IMR-90 (cell line): ENCODE measurements at regions not wholly inside any gene's neighbourhood (a gene's known extent, or its start where the extent isn't known, plus 50 kb on each side); places are given as distances from the start of the nearest gene placed in this dataset.

Source experiments
- ATAC-seq: fragments of 200-7000 bp; cut with Tn5 transposase; 2 replicates; pipeline ENCODE4 v1.9.1; 2020; ENCODE audit warnings: low read depth, mild to moderate bottlenecking, moderate library complexity
- BruUV-seq: library from RNA; stranded (reverse); fragments of 400-500 nt; replicated peaks from 2 replicates; lab custom pipeline; 2021; lab: Mats Ljungman, UMichigan
- CTCF ChIA-PET: fragments of 300-600 bp; formaldehyde crosslinking; extraction: SDS; loops from one replicate; lab custom pipeline; 2021; ENCODE audit warnings: antibody characterized with exemption; lab: Yijun Ruan, JAX
- POLR2A ChIA-PET: fragments of 300-600 bp; sonication (Branson Sonifier 250); formaldehyde crosslinking; loops from one replicate; lab custom pipeline; 2022; ENCODE audit warnings: antibody characterized with exemption; ENCODE audit not compliant: unreplicated experiment; lab: Charles Lee
- DNase-seq: peaks from one replicate; pipeline ENCODE4 v3.0.0; 2013
- H2AFZ ChIP-seq: replicated peaks from 2 replicates; pipeline ENCODE3; 2013; ENCODE audit warnings: low read length, mild to moderate bottlenecking; ENCODE audit not compliant: poor library complexity
- H2AK5ac ChIP-seq: 2 replicates; pipeline ENCODE4 v1.6.1; 2013; ENCODE audit warnings: low read depth, low read length, inconsistent platforms
- H2AK9ac ChIP-seq: replicated peaks from 2 replicates; pipeline ENCODE3; 2013; ENCODE audit warnings: mild to moderate bottlenecking, low read depth, low read length, moderate library complexity; ENCODE audit not compliant: poor library complexity
- H2BK120ac ChIP-seq: 2 replicates; pipeline ENCODE4 v1.6.1; 2013; ENCODE audit warnings: low read depth, low read length, inconsistent platforms
- H2BK15ac ChIP-seq: 3 replicates; pipeline ENCODE4 v1.6.1; 2013; ENCODE audit warnings: low read depth, low read length, inconsistent platforms
- H2BK20ac ChIP-seq: 2 replicates; pipeline ENCODE4 v1.6.1; 2013; ENCODE audit warnings: low read depth, mild to moderate bottlenecking, inconsistent platforms, low read length, moderate library complexity
- H2BK5ac ChIP-seq: 2 replicates; pipeline ENCODE4 v1.6.1; 2013; ENCODE audit warnings: mild to moderate bottlenecking, low read depth, low read length, inconsistent platforms; ENCODE audit not compliant: poor library complexity, severe bottlenecking
- H3K14ac ChIP-seq: replicated peaks from 2 replicates; pipeline ENCODE4 v1.6.1; 2013; ENCODE audit warnings: low read depth, low read length, inconsistent platforms
- H3K18ac ChIP-seq: 2 replicates; pipeline ENCODE4 v1.6.1; 2013; ENCODE audit warnings: low read depth, low read length, control low read depth
- H3K23ac ChIP-seq: 2 replicates; pipeline ENCODE4 v1.6.1; 2013; ENCODE audit warnings: low read depth, low read length, inconsistent platforms
- H3K27ac ChIP-seq: 2 replicates; pipeline ENCODE4 v1.5.1; 2013; ENCODE audit warnings: mild to moderate bottlenecking, control low read depth, low read length; ENCODE audit not compliant: insufficient read depth
- H3K27me3 ChIP-seq: 2 replicates; pipeline ENCODE4 v1.6.1; 2013; ENCODE audit warnings: low read length; ENCODE audit not compliant: control insufficient read depth, insufficient read depth
- H3K36me3 ChIP-seq: 2 replicates; pipeline ENCODE4 v1.6.1; 2013; ENCODE audit warnings: low read length, mixed read lengths; ENCODE audit not compliant: control insufficient read depth, insufficient read depth
- H3K4ac ChIP-seq: 2 replicates; pipeline ENCODE4 v1.6.1; 2013; ENCODE audit warnings: low read depth, low read length, inconsistent platforms
- H3K4me1 ChIP-seq: 2 replicates; pipeline ENCODE4 v1.6.1; 2013; ENCODE audit warnings: low read length, mixed read lengths; ENCODE audit not compliant: control insufficient read depth, insufficient read depth
- H3K4me2 ChIP-seq: 2 replicates; pipeline ENCODE4 v1.6.1; 2013; ENCODE audit warnings: low read depth, mild to moderate bottlenecking, control low read depth, low read length, moderate library complexity
- H3K4me3 ChIP-seq: 2 replicates; pipeline ENCODE4 v1.5.1; 2013; ENCODE audit warnings: low read depth, mild to moderate bottlenecking, control low read depth, low read length, moderate library complexity; ENCODE audit not compliant: insufficient read depth
- H3K56ac ChIP-seq: 2 replicates; pipeline ENCODE4 v1.6.1; 2013; ENCODE audit warnings: low read length, inconsistent platforms; ENCODE audit not compliant: insufficient read depth; ENCODE audit errors: extremely low read depth
- H3K79me1 ChIP-seq, 2 experiments: 2 replicates each; pipeline ENCODE4 v1.6.1; 2013; ENCODE audit warnings: low read length in 2 of 2, inconsistent platforms in 1 of 2, low read depth in 1 of 2
- H3K9ac ChIP-seq: 2 replicates; pipeline ENCODE4 v1.6.1; 2013; ENCODE audit warnings: low read depth, low read length, control low read depth
- H3K9me1 ChIP-seq: 2 replicates; pipeline ENCODE4 v1.6.1; 2013; ENCODE audit warnings: low read length, inconsistent platforms; ENCODE audit not compliant: insufficient read depth
- H3K9me3 ChIP-seq: 2 replicates; pipeline ENCODE4 v1.6.1; 2013; ENCODE audit warnings: low read length; ENCODE audit not compliant: control insufficient read depth, insufficient read depth
- H4K20me1 ChIP-seq: 2 replicates; pipeline ENCODE4 v1.6.1; 2013; ENCODE audit warnings: low read length, inconsistent platforms; ENCODE audit not compliant: insufficient read depth
- H4K5ac ChIP-seq: 2 replicates; pipeline ENCODE4 v1.6.1; 2013; ENCODE audit warnings: mild to moderate bottlenecking, low read depth, low read length, control low read depth
- H4K8ac ChIP-seq, 2 experiments: 2 replicates each; pipeline ENCODE4 v1.6.1; 2013; ENCODE audit warnings: low read depth in 2 of 2, low read length in 2 of 2, control low read depth in 1 of 2, inconsistent platforms in 1 of 2
- H4K91ac ChIP-seq: 2 replicates; pipeline ENCODE4 v1.6.1; 2013; ENCODE audit warnings: low read depth, low read length, inconsistent platforms; ENCODE audit not compliant: insufficient read depth
- MXI1 ChIP-seq: IDR thresholded peaks from 2 replicates; pipeline ENCODE4 v1.6.1; 2012; ENCODE audit warnings: low read depth, mild to moderate bottlenecking, low read length, moderate library complexity, borderline replicate concordance
- WGBS, 2 experiments: methylation state at CpG; one replicate each; pipeline versions ENCODE4 v1.1.5 to v1.1.7; 2013; ENCODE audit warnings: missing lambda C conversion rate in 2 of 2; ENCODE audit not compliant: insufficient read length in 1 of 2; ENCODE audit errors: extremely low coverage in 2 of 2; 5-methylcytosine and 5-hydroxymethylcytosine counted together
- dilution Hi-C: fragments of 300-500 bp; cut with HindIII; formaldehyde crosslinking; loops from one replicate; pipeline ENCODE4 v1.14.3; 2018; ENCODE audit warnings: low sequenced_read_pairs; ENCODE audit not compliant: unreplicated experiment
- in situ Hi-C: fragments of 300-500 bp; cut with MboI; formaldehyde crosslinking; loops from 3 replicates; pipeline ENCODE4 v1.14.3; 2019; ENCODE audit warnings: low sequenced_read_pairs, inconsistent platforms, mixed read lengths
- intact Hi-C: fragments of 100-400 bp; cut with micrococcal nuclease; formaldehyde crosslinking; loops from 2 replicates; pipeline ENCODE4 v1.10.0; 2022

DNA sequence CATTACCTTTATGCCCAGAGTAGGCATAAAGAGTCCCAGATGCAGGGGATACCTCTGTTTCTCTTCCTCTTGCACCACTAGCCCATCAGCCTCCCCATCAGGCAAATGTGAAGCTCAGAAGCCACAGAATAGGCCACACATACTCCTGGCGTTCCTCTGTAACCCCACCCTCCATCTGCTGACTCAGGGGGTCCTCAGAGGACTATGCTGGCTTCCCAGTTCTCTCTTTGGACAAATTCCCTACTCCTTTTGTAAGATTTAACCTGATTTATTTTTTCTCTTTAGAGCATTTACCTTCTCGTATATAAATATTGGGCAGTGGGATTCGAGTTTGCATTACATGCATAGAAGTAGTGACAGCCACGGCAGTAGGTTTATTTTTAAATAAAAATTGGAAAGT lies 262.3 kb upstream of the CADM1 start:
- intact Hi-C loops: no loop called here
- Histone ChIP-seq H3K36me3 (no peaks in the 10 kb centered on the region), H2BK5ac (no peak overlapping the region), H3K9me3 (no peaks in the 10 kb centered on the region), H2AFZ (no peak overlapping the region), H4K20me1 (no peaks in the 10 kb centered on the region), H3K4me2 (no peak overlapping the region), H3K9me1 (no peaks in the 10 kb centered on the region), H2BK120ac (peak overlapping the region; percentile 89), H3K79me1 (no peaks in the 10 kb centered on the region), H2AK5ac (no peak overlapping the region; the same call in 1 of the 2 replicates), H3K23ac (no peak overlapping the region), H2BK20ac (no peak overlapping the region; the same call in 1 of the 2 replicates), H3K27ac (no peak overlapping the region), H4K91ac (peak overlapping the region; percentile 81), H3K4me1 (no peaks in the 10 kb centered on the region), H3K4me3 (no peak overlapping the region), H4K8ac (peak overlapping the region; percentile 4 to 75; a peak in 2 of 4 replicates), H3K27me3 (peaks cover under 1% of the 10 kb centered on the region), H3K18ac (no peak overlapping the region; the same call in 1 of the 2 replicates), H3K14ac (no peak overlapping the region), H3K56ac (no peak overlapping the region), H3K9ac (no peak overlapping the region), H4K5ac (no peak overlapping the region; the same call in 1 of the 2 replicates), H2AK9ac (no peak overlapping the region), H2BK15ac (peak overlapping the region; percentile 53; the same call in 1 of the 3 replicates), H3K4ac (peak overlapping the region; percentile 73)
- DNase-seq (no peak), ATAC-seq (no peak)
- no CpG with 5 or more reads among the region's 4 CpGs for WGBS, 2 experiments
- in situ Hi-C loops: no loop called here
- POLR2A ChIA-PET: no interaction called here
- dilution Hi-C loops: no loop called here
- no peak for TF ChIP-seq MXI1
- CTCF ChIA-PET: interaction anchor here (0.6 kb wide), 1 partner anchor 485 kb away, joined by 3 read pairs; no protein-coding TSS in a partner anchor
- no TSS peak for BruUV-seq
